SK-N-SH (cell line): ENCODE measurements at regions not wholly inside any gene's neighbourhood (a gene's known extent, or its start where the extent isn't known, plus 50 kb on each side); places are given as distances from the start of the nearest gene placed in this dataset.

Experiments
- CHD2 ChIP-seq: fragments of 150-350 bp; IDR thresholded peaks from 2 replicates; pipeline ENCODE4 v1.6.1; 2018; ENCODE audit warnings: low read length; ENCODE audit not compliant: partially characterized antibody
- MAX ChIP-seq: IDR thresholded peaks from 2 replicates; pipeline ENCODE4 v1.4.0; 2012; ENCODE audit warnings: low read depth
- TF ChIP-seq, protein P1 (sequence below): IDR thresholded peaks from 2 replicates; pipeline ENCODE4 v1.6.1; 2012; ENCODE audit warnings: mild to moderate bottlenecking, low read depth, low read length, moderate library complexity

GRCh38 chr10:130567436-130567835, 431.2 kb downstream of the GLRX3 start:
- TF ChIP-seq CHD2 (no peak), MAX (no peak)
- TF ChIP-seq, protein P1, sequence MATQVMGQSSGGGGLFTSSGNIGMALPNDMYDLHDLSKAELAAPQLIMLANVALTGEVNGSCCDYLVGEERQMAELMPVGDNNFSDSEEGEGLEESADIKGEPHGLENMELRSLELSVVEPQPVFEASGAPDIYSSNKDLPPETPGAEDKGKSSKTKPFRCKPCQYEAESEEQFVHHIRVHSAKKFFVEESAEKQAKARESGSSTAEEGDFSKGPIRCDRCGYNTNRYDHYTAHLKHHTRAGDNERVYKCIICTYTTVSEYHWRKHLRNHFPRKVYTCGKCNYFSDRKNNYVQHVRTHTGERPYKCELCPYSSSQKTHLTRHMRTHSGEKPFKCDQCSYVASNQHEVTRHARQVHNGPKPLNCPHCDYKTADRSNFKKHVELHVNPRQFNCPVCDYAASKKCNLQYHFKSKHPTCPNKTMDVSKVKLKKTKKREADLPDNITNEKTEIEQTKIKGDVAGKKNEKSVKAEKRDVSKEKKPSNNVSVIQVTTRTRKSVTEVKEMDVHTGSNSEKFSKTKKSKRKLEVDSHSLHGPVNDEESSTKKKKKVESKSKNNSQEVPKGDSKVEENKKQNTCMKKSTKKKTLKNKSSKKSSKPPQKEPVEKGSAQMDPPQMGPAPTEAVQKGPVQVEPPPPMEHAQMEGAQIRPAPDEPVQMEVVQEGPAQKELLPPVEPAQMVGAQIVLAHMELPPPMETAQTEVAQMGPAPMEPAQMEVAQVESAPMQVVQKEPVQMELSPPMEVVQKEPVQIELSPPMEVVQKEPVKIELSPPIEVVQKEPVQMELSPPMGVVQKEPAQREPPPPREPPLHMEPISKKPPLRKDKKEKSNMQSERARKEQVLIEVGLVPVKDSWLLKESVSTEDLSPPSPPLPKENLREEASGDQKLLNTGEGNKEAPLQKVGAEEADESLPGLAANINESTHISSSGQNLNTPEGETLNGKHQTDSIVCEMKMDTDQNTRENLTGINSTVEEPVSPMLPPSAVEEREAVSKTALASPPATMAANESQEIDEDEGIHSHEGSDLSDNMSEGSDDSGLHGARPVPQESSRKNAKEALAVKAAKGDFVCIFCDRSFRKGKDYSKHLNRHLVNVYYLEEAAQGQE: no peak
